ENCODE measurements at regions not wholly inside any gene's neighbourhood (a gene's known extent, or its start where the extent isn't known, plus 50 kb on each side); places are given as distances from the start of the nearest gene placed in this dataset.

- H3K36me3 Mint-ChIP-seq (ENCODE audit: insufficient read depth), result no peaks in the 10 kb centered on the region
- peaks cover 58% of the 10 kb centered on the region for H3K27me3 Mint-ChIP-seq
- DNase-seq (ENCODE audit: low spot score, unreplicated experiment), result no peak
Measured at GRCh38 chr10:8445353-8445752, 390.9 kb downstream of the GATA3 start.

GRCh38 chr10:8449909-8450308, 395.4 kb downstream of the GATA3 start:
- no peaks in the 10 kb centered on the region for H3K36me3 Mint-ChIP-seq (ENCODE audit: insufficient read depth)
- no peak overlapping the region for H3K27ac Mint-ChIP-seq
- TF ChIP-seq CTCF (IDR thresholded peaks at IDR 0.05; ENCODE audit: unreplicated experiment), result no peak
- peaks cover 47% of the 10 kb centered on the region for H3K27me3 Mint-ChIP-seq
- H3K4me1 Mint-ChIP-seq (ENCODE audit: low read depth), result no peaks in the 10 kb centered on the region
- no peak overlapping the region for H3K4me3 Mint-ChIP-seq (ENCODE audit: low read depth)
- DNase-seq (ENCODE audit: low spot score, unreplicated experiment), result no peak
- H3K9me3 Mint-ChIP-seq (ENCODE audit: low read depth), result no peaks in the 10 kb centered on the region

More at GRCh38 chr10:8445353-8445752, 390.9 kb downstream of the GATA3 start:
- no peak for TF ChIP-seq CTCF (IDR thresholded peaks at IDR 0.05; ENCODE audit: unreplicated experiment)
- H3K4me1 Mint-ChIP-seq (ENCODE audit: low read depth), result no peaks in the 10 kb centered on the region
- no peak overlapping the region for H3K27ac Mint-ChIP-seq
- H3K9me3 Mint-ChIP-seq (ENCODE audit: low read depth), result no peaks in the 10 kb centered on the region
- H3K4me3 Mint-ChIP-seq (ENCODE audit: low read depth), result no peak overlapping the region

DNA sequence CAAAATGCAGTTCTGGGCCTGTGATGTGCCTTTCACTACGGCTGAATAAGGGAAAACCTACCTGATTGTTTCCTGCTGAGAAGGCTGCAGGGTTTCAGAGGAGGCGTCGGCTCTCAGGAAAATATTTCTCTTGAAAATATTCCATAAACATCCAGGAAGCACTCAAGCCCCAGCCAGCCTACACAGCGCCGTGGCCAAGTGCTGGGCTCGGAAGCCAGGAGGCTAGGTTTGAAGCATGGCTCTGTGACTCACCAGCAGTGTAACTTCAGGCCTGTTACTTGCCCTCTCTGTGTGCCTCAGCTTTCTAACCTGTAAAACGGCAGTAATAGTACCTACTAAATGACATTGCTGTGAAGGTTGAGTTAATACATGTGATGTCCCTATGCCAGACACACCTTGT, 399.1 kb downstream of the GATA3 start:
- Mint-ChIP-seq H3K9me3 (ENCODE audit: low read depth) (peaks cover 4% of the 10 kb centered on the region), H3K27me3 (peaks cover 50% of the 10 kb centered on the region)

DNA sequence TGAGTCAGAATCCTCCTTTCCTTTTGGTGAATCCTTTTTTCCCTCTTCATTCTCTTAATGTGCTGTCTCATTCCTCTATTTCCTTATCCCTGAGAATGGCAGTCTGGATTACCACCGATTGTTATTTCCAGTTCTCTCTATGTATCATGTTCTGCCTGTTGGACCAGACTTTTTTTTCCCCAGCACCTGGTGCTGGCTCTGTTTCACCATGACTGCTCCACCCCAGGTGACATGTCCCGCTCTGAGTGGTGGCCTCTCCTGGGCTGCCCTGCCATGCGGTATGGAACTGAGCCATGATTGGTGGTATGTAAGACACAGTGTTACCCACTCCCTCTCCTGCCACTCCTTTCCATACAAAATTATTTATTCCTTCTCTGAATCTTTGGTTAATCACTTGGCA, 399.9 kb downstream of the GATA3 start:
- Mint-ChIP-seq H3K9me3 (ENCODE audit: low read depth) (peaks cover 4% of the 10 kb centered on the region), H3K27me3 (peaks cover 53% of the 10 kb centered on the region), H3K27ac (no peak overlapping the region), H3K4me3 (ENCODE audit: low read depth) (no peak overlapping the region), H3K4me1 (ENCODE audit: low read depth) (no peaks in the 10 kb centered on the region), H3K36me3 (ENCODE audit: insufficient read depth) (no peaks in the 10 kb centered on the region)
- no peak for TF ChIP-seq CTCF (IDR thresholded peaks at IDR 0.05; ENCODE audit: unreplicated experiment)
- DNase-seq (ENCODE audit: low spot score, unreplicated experiment), result no peak

More for the DNA sequence above, 399.1 kb downstream of the GATA3 start:
- no peak for TF ChIP-seq CTCF (IDR thresholded peaks at IDR 0.05; ENCODE audit: unreplicated experiment)
- no peak for DNase-seq (ENCODE audit: low spot score, unreplicated experiment)
- Mint-ChIP-seq H3K27ac (no peak overlapping the region), H3K4me3 (ENCODE audit: low read depth) (no peak overlapping the region), H3K36me3 (ENCODE audit: insufficient read depth) (no peaks in the 10 kb centered on the region), H3K4me1 (ENCODE audit: low read depth) (no peaks in the 10 kb centered on the region)

- Mint-ChIP-seq H3K36me3 (ENCODE audit: insufficient read depth) (no peaks in the 10 kb centered on the region), H3K4me3 (ENCODE audit: low read depth) (no peak overlapping the region), H3K27me3 (peaks cover 45% of the 10 kb centered on the region), H3K9me3 (ENCODE audit: low read depth) (peaks cover 4% of the 10 kb centered on the region), H3K4me1 (ENCODE audit: low read depth) (no peaks in the 10 kb centered on the region), H3K27ac (no peak overlapping the region)
- no peak for TF ChIP-seq CTCF (IDR thresholded peaks at IDR 0.05; ENCODE audit: unreplicated experiment)
- DNase-seq (ENCODE audit: low spot score, unreplicated experiment), result no peak
Measured at GRCh38 chr10:8455181-8455580, 400.7 kb downstream of the GATA3 start.

Data from progenitor cell of endocrine pancreas (in vitro differentiated cells).